ENCODE measurements at regions not wholly inside any gene's neighbourhood (a gene's known extent, or its start where the extent isn't known, plus 50 kb on each side); places are given as distances from the start of the nearest gene placed in this dataset.
"Not testable (repeated sequence)": the region's sequence is repeated elsewhere in the genome, so short reads cannot be mapped to it uniquely, and the experiment has no call there.

DNA sequence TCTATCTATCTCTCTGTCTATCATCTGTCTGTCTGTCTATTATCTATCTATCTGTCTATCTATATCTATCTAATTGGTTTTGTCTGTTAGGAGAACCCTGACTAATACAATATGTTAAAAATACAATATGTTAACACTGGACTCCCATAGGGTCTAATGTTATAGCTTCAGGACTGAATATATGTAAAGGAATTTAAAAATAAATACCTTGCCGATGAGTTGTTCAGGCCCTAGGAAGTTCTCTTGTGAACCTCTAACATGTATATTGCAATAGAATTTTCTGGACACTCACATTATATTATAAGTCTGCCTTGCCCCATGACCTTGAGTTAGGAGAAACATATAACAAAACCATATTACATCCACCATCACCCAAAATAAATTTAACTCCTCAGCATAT, 900.6 kb downstream of the NCAM2 start:
- Histone ChIP-seq H3K9me3 (ENCODE audit: control insufficient read depth, insufficient read depth, low read length) (peaks cover 7% of the 10 kb centered on the region), H3K4me3 (ENCODE audit: low read depth, low read length) (no peak overlapping the region), H3K27ac (ENCODE audit: low read depth, low read length) (no peak overlapping the region), H3K27me3 (ENCODE audit: control insufficient read depth, insufficient read depth, low read length) (no peaks in the 10 kb centered on the region)
- POLR2A ChIA-PET, result no interaction called here
- no peak for DNase-seq (ENCODE audit: low read depth, low spot score)
- TF ChIP-seq, protein P1, sequence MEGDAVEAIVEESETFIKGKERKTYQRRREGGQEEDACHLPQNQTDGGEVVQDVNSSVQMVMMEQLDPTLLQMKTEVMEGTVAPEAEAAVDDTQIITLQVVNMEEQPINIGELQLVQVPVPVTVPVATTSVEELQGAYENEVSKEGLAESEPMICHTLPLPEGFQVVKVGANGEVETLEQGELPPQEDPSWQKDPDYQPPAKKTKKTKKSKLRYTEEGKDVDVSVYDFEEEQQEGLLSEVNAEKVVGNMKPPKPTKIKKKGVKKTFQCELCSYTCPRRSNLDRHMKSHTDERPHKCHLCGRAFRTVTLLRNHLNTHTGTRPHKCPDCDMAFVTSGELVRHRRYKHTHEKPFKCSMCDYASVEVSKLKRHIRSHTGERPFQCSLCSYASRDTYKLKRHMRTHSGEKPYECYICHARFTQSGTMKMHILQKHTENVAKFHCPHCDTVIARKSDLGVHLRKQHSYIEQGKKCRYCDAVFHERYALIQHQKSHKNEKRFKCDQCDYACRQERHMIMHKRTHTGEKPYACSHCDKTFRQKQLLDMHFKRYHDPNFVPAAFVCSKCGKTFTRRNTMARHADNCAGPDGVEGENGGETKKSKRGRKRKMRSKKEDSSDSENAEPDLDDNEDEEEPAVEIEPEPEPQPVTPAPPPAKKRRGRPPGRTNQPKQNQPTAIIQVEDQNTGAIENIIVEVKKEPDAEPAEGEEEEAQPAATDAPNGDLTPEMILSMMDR (IDR thresholded peaks at IDR 0.05; ENCODE audit: low read depth, low read length), result no peak
- CTCF ChIA-PET, result no interaction called here

DNA sequence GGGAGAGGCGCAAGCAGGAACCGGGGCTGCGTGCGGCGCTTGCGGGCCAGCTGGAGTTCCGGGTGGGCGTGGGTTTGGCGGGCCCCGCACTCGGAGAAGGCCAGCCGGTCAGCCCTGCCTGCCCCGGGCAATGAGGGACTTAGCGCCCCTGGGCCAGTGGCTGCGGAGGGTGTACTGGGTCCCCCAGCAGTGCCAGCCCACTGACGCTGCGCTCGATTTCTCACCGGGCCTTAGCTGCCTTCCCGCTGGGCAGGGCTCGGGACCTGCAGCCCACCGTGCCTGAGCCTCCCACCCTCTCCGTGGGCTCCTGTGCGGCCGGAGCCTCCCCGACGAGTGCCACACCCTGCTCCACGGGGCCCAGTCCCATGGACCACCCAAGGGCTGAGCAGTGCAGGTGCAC, 904.2 kb downstream of the NCAM2 start:
- DNase-seq (ENCODE audit: low read depth, low spot score); H3K9me3 ChIP-seq (ENCODE audit: control insufficient read depth, insufficient read depth, low read length); H3K27me3 ChIP-seq (ENCODE audit: control insufficient read depth, insufficient read depth, low read length); POLR2A ChIA-PET; H3K4me3 ChIP-seq (ENCODE audit: low read depth, low read length); CTCF ChIA-PET; H3K27ac ChIP-seq (ENCODE audit: low read depth, low read length): not testable (repeated sequence)

DNA sequence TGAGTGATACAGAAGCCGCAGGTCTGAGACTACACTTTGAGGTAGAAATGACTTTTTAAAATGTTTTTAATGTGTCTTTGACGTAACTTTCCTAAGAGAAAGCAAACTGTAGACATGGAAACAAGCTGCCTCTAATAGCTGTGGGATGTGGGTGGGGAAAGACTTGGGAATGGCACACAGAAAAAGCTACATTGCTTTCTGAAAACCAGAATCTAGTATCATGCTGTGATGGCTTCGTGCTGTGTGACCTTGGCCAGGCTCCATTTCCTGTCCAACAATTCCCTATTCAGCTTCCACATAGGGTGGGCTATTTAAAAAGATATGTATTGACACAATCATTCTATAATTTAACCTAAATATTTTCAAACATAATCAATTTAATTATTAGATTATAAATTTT, 909.1 kb downstream of the NCAM2 start:
- POLR2A ChIA-PET, result no interaction called here
- DNase-seq (ENCODE audit: low read depth, low spot score), result no peak
- H3K9me3 ChIP-seq (ENCODE audit: control insufficient read depth, insufficient read depth, low read length), result peaks cover 10% of the 10 kb centered on the region
- no peak overlapping the region for H3K27ac ChIP-seq (ENCODE audit: low read depth, low read length)
- TF ChIP-seq, protein P1 (IDR thresholded peaks at IDR 0.05; ENCODE audit: low read depth, low read length), result no peak
- no peaks in the 10 kb centered on the region for H3K27me3 ChIP-seq (ENCODE audit: control insufficient read depth, insufficient read depth, low read length)
- no peak overlapping the region for H3K4me3 ChIP-seq (ENCODE audit: low read depth, low read length)
- CTCF ChIA-PET, result no interaction called here

DNA sequence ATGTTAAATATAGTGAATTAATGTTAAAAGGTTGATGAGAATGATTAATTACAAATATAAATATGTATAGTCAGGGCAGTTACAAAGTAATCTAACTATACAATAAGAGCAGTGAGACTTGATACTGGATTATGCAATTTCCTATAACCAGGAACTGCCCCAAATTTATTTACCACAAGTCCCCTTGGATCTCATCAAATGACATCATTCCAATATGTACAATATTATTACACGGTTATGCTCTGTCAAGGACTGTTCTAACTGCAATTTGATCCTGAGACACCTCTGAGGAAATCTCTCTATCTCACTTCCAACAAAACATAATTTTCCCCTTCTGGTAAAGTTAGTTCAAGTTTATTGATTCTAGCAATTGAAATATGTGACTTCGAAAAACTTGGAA, 917.6 kb downstream of the NCAM2 start:
- ChIA-PET CTCF (no interaction called here), POLR2A (no interaction called here)
- Histone ChIP-seq H3K27ac (ENCODE audit: low read depth, low read length) (no peak overlapping the region), H3K9me3 (ENCODE audit: control insufficient read depth, insufficient read depth, low read length) (no peaks in the 10 kb centered on the region), H3K27me3 (ENCODE audit: control insufficient read depth, insufficient read depth, low read length) (no peaks in the 10 kb centered on the region), H3K4me3 (ENCODE audit: low read depth, low read length) (no peak overlapping the region)
- no peak for DNase-seq (ENCODE audit: low read depth, low spot score)
- TF ChIP-seq, protein P1 (IDR thresholded peaks at IDR 0.05; ENCODE audit: low read depth, low read length), result no peak

DNA sequence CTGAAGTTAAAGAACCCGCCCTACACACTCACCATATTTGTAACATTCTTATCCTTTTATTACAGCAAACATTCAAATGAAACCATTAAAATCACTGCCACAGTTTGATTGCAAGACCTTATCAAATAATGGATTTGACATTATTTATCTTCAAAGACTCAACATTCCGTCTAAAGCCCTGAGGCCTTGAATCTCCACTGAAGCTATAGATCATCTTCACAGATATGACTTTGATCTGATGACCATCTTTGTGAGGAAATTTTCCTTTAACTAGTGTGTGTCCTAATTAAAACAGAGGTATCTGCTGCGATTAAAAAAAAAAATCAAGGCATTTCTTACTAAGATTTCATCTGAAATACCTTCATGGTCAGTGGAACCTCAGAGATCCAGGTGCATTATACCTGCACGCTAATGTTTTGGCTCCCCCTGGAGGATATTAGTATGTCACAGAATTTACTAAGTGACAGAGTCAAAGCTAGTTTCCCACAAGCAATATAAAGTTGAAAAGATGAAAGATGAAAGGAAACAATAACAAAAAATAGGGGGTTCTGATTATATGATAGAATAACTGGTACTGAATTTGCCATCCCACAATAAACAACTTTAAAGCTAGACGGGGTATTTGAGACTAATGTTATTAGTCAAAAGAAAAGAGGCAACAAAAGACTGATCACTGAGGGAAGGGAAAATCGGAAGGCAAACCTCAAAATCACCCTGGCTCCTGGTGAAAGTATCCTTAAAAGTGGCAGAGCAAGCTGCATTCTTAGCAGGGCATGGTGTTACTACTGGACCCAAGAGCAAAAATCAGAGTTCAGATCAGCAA, 923.4 kb downstream of the NCAM2 start:
- no peak overlapping the region for H3K4me3 ChIP-seq (ENCODE audit: low read depth, low read length)
- no peaks in the 10 kb centered on the region for H3K27me3 ChIP-seq (ENCODE audit: control insufficient read depth, insufficient read depth, low read length)
- H3K27ac ChIP-seq (ENCODE audit: low read depth, low read length), result no peak overlapping the region
- ChIA-PET POLR2A (interaction anchor here (0.8 kb wide), 1 partner anchor 689 kb away, joined by 3 read pairs; no protein-coding TSS in a partner anchor), CTCF (interaction anchor here (0.7 to 2.2 kb wide), 22 partner anchors 8 to 922 kb away, joined by 3 to 27 read pairs (median 4); partner anchors contain the start of gene NCAM2)
- no peak for DNase-seq (ENCODE audit: low read depth, low spot score)
- H3K9me3 ChIP-seq (ENCODE audit: control insufficient read depth, insufficient read depth, low read length), result no peaks in the 10 kb centered on the region
- TF ChIP-seq, protein P1 (IDR thresholded peaks at IDR 0.05; ENCODE audit: low read depth, low read length), result peak; percentile 63

Measured in AG04450 (cell line).